DND-41 (cell line): ENCODE measurements at regions not wholly inside any gene's neighbourhood (a gene's known extent, or its start where the extent isn't known, plus 50 kb on each side); places are given as distances from the start of the nearest gene placed in this dataset.
"Not testable (repeated sequence)": the region's sequence is repeated elsewhere in the genome, so short reads cannot be mapped to it uniquely, and the experiment has no call there.

Experiments
- ATAC-seq: fragments of 200-7000 bp; cut with Tn5 transposase; 3 replicates; pipeline ENCODE4 v1.9.1; 2021; ENCODE audit warnings: low read depth; ENCODE audit not compliant: insufficient read depth
- DNase-seq: peaks from one replicate; pipeline ENCODE4 v3.0.0-alpha.2; 2020
- H2AFZ ChIP-seq: 2 replicates; pipeline ENCODE4 v1.6.0; 2012; ENCODE audit warnings: low read depth, low read length
- H3K27ac ChIP-seq: 2 replicates; pipeline ENCODE4 v1.5.1; 2012; ENCODE audit warnings: low read length, inconsistent platforms
- H3K27me3 ChIP-seq: fragments of 200-600 bp; sonication (generic); 2 replicates; pipeline ENCODE4 v1.6.0; 2012; ENCODE audit warnings: low read length, mild to moderate bottlenecking, inconsistent platforms; ENCODE audit not compliant: insufficient read depth, poor library complexity
- H3K36me3 ChIP-seq: 2 replicates; pipeline ENCODE4 v1.5.1; 2012; ENCODE audit warnings: low read length, inconsistent platforms; ENCODE audit not compliant: insufficient read depth
- H3K4me1 ChIP-seq: 2 replicates; pipeline ENCODE4 v1.5.1; 2012; ENCODE audit warnings: mild to moderate bottlenecking, low read length; ENCODE audit not compliant: insufficient read depth
- H3K4me2 ChIP-seq: 2 replicates; pipeline ENCODE4 v1.6.0; 2012; ENCODE audit warnings: mild to moderate bottlenecking, moderate library complexity, low read length, inconsistent platforms; ENCODE audit not compliant: insufficient read depth
- H3K4me3 ChIP-seq, 2 experiments: fragments of 200-600 bp in 1 of 2; shearing (Covaris generic) in 1 of 2; 2 replicates each; pipeline ENCODE4 v1.5.1; 2012 to 2016; ENCODE audit warnings: inconsistent platforms in 2 of 2, low read length in 2 of 2, mild to moderate bottlenecking in 2 of 2, low read depth in 1 of 2, moderate library complexity in 1 of 2
- H3K79me2 ChIP-seq: 2 replicates; pipeline ENCODE4 v1.6.0; 2012; ENCODE audit warnings: low read length, inconsistent platforms; ENCODE audit not compliant: insufficient read depth
- H3K9ac ChIP-seq: 2 replicates; pipeline ENCODE4 v1.6.0; 2012; ENCODE audit warnings: low read depth, mild to moderate bottlenecking, inconsistent platforms, low read length, moderate library complexity
- H3K9me3 ChIP-seq: 2 replicates; pipeline ENCODE4 v1.5.1; 2012; ENCODE audit warnings: low read length, moderate library complexity, mild to moderate bottlenecking, inconsistent platforms; ENCODE audit not compliant: insufficient read depth, severe bottlenecking
- H4K20me1 ChIP-seq: 2 replicates; pipeline ENCODE4 v1.6.0; 2012; ENCODE audit warnings: low read length; ENCODE audit not compliant: insufficient read depth
- EZH2 ChIP-seq: IDR thresholded peaks from 3 replicates; pipeline ENCODE4 v1.6.1; 2012; ENCODE audit warnings: borderline replicate concordance, low read depth, mild to moderate bottlenecking, moderate library complexity, low read length, inconsistent platforms; ENCODE audit not compliant: severe bottlenecking
- TF ChIP-seq, protein P1 (sequence below): IDR thresholded peaks from 2 replicates; pipeline ENCODE4 v1.5.1; 2012; ENCODE audit warnings: borderline replicate concordance, low read length, moderate library complexity, mild to moderate bottlenecking; ENCODE audit not compliant: poor library complexity, severe bottlenecking; ENCODE audit errors: extremely low read depth

- no peak overlapping the region for H3K27ac ChIP-seq
- DNase-seq (no peak), ATAC-seq (no peak)
- H3K4me3 ChIP-seq, result no peak overlapping the region
- H3K79me2 ChIP-seq, result no peaks in the 10 kb centered on the region
- no peak for TF ChIP-seq EZH2
- TF ChIP-seq, protein P1, sequence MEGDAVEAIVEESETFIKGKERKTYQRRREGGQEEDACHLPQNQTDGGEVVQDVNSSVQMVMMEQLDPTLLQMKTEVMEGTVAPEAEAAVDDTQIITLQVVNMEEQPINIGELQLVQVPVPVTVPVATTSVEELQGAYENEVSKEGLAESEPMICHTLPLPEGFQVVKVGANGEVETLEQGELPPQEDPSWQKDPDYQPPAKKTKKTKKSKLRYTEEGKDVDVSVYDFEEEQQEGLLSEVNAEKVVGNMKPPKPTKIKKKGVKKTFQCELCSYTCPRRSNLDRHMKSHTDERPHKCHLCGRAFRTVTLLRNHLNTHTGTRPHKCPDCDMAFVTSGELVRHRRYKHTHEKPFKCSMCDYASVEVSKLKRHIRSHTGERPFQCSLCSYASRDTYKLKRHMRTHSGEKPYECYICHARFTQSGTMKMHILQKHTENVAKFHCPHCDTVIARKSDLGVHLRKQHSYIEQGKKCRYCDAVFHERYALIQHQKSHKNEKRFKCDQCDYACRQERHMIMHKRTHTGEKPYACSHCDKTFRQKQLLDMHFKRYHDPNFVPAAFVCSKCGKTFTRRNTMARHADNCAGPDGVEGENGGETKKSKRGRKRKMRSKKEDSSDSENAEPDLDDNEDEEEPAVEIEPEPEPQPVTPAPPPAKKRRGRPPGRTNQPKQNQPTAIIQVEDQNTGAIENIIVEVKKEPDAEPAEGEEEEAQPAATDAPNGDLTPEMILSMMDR, result no peak
- H3K4me2 ChIP-seq, result no peak overlapping the region
- no peak overlapping the region for H3K9ac ChIP-seq
- H2AFZ ChIP-seq, result no peak overlapping the region
- H3K27me3 ChIP-seq, result no peaks in the 10 kb centered on the region
- H3K4me1 ChIP-seq, result no peaks in the 10 kb centered on the region
- no peaks in the 10 kb centered on the region for H3K9me3 ChIP-seq
- no peaks in the 10 kb centered on the region for H3K36me3 ChIP-seq
- H4K20me1 ChIP-seq, result no peaks in the 10 kb centered on the region
Measured at GRCh38 chr13:81153478-81153877, 812.6 kb upstream of the SPRY2 start.

- H3K9me3 ChIP-seq, result no peaks in the 10 kb centered on the region
- DNase-seq (no peak), ATAC-seq (no peak)
- no peak overlapping the region for H3K4me2 ChIP-seq
- H4K20me1 ChIP-seq, result no peaks in the 10 kb centered on the region
- H3K4me3 ChIP-seq, result no peak overlapping the region
- H3K36me3 ChIP-seq, result no peaks in the 10 kb centered on the region
- no peak overlapping the region for H2AFZ ChIP-seq
- no peak overlapping the region for H3K9ac ChIP-seq
- no peaks in the 10 kb centered on the region for H3K79me2 ChIP-seq
- no peak overlapping the region for H3K27ac ChIP-seq
- no peaks in the 10 kb centered on the region for H3K27me3 ChIP-seq
- H3K4me1 ChIP-seq, result no peaks in the 10 kb centered on the region
- no peak for TF ChIP-seq EZH2
- TF ChIP-seq, protein P1, result no peak
Measured at GRCh38 chr13:81148822-81149221, 807.9 kb upstream of the SPRY2 start.

DNA sequence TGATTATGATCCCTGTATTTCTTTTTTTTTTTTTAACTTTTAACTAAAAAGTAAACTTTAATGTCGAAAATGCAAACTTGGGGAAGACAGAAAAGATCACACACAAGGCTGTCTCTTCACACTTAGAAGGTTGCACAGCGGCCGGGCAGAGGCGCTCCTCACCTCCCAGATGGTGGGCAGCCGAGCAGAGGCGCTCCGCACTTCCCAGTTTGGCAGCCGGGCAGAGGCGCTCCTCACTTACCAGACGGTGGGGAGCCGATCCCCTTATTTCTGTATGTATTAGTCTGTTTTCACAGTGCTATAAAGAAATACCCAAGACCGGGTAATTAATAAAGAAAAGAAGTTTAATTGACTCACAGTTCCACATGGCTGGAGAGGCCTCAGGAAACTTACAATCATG, 805.6 kb upstream of the SPRY2 start:
- ATAC-seq, H3K27ac ChIP-seq, H3K36me3 ChIP-seq, H3K79me2 ChIP-seq, H3K4me3 ChIP-seq, H3K9me3 ChIP-seq, H3K9ac ChIP-seq, H3K4me1 ChIP-seq, H3K27me3 ChIP-seq, H4K20me1 ChIP-seq, H2AFZ ChIP-seq, DNase-seq, H3K4me2 ChIP-seq: not testable (repeated sequence)

GRCh38 chr13:81142306-81142999, 801.5 kb upstream of the SPRY2 start:
- no peak overlapping the region for H3K27ac ChIP-seq
- H3K4me3 ChIP-seq, result no peak overlapping the region
- no peak overlapping the region for H2AFZ ChIP-seq
- no peaks in the 10 kb centered on the region for H4K20me1 ChIP-seq
- H3K9ac ChIP-seq, result no peak overlapping the region
- no peaks in the 10 kb centered on the region for H3K9me3 ChIP-seq
- ATAC-seq, result no peak
- H3K4me1 ChIP-seq, result no peaks in the 10 kb centered on the region
- TF ChIP-seq, protein P1, result no peak
- TF ChIP-seq EZH2, result no peak
- DNase-seq, result no peak
- no peaks in the 10 kb centered on the region for H3K36me3 ChIP-seq
- no peaks in the 10 kb centered on the region for H3K27me3 ChIP-seq
- no peak overlapping the region for H3K4me2 ChIP-seq
- H3K79me2 ChIP-seq, result no peaks in the 10 kb centered on the region
